Fibroblast of pulmonary artery (primary cell): ENCODE measurements at regions not wholly inside any gene's neighbourhood (a gene's known extent, or its start where the extent isn't known, plus 50 kb on each side); places are given as distances from the start of the nearest gene placed in this dataset.

Experiments
- DNase-seq: peaks from one replicate; pipeline ENCODE4 v3.0.0-alpha.2; 2010; ENCODE audit warnings: low read depth
- H3K4me3 ChIP-seq: replicated peaks from 2 replicates; pipeline ENCODE4 v1.5.1; 2011; ENCODE audit warnings: low read depth, mild to moderate bottlenecking, control low read depth, low read length, moderate library complexity
- CTCF ChIP-seq: IDR thresholded peaks from 2 replicates; pipeline ENCODE4 v1.5.1; 2011; ENCODE audit warnings: mild to moderate bottlenecking, control low read depth, low read length, inconsistent platforms; ENCODE audit errors: missing control alignments

GRCh38 chr9:23194281-23194680 is 631.8 kb downstream of the ELAVL2 start:
- DNase-seq, result no peak
- TF ChIP-seq CTCF, result no peak
- H3K4me3 ChIP-seq, result no peak overlapping the region

- no peak for DNase-seq
- H3K4me3 ChIP-seq, result no peak overlapping the region
- no peak for TF ChIP-seq CTCF
Measured at GRCh38 chr9:23215688-23216087, 610.4 kb downstream of the ELAVL2 start.

GRCh38 chr9:23219471-23219870 is 606.6 kb downstream of the ELAVL2 start:
- H3K4me3 ChIP-seq, result no peak overlapping the region
- no peak for TF ChIP-seq CTCF
- DNase-seq, result no peak

- TF ChIP-seq CTCF, result no peak
- no peak overlapping the region for H3K4me3 ChIP-seq
- DNase-seq, result no peak
Measured at GRCh38 chr9:23220171-23220570, 605.9 kb downstream of the ELAVL2 start.

DNA sequence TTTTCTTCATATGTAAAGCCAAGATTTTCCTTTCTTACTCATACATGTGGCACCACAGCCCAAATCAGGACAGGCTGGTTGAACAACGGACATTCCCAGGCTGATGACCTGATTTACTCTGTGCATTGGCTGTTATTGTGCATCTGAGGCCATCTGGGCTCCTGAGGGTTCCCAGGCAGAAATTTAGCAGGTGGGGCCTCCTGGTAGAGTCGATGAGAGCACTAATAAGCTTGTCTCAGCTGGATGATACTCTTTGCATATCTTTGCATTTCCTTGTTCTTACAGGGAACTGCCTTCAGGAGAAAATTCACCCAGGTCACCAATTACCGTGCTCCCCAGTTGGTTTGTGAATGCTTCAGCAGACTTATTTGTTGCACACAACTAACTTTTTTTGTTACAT is 605.1 kb downstream of the ELAVL2 start:
- DNase-seq, result no peak
- no peak for TF ChIP-seq CTCF
- no peak overlapping the region for H3K4me3 ChIP-seq

DNA sequence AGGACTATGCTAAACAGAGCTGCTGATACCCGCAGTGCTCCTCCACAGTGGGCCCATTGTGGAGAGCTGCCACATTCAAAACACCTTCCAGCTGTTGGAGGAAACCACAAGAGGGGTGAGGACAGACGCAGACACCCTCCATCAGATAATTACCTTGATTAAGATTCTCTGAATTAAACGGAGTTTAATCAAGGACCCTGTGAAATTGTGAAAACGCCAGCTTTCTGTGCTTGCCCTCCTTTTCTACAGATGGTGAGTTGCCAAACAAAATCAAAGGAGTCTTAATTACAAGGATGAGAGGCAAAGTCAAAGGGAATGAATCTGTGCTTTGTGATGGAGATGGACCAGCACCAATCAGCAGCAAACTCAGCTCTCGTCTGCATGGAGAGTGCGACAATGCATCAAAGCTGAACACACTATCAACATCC is 596.1 kb downstream of the ELAVL2 start:
- H3K4me3 ChIP-seq, result no peak overlapping the region
- no peak for TF ChIP-seq CTCF
- no peak for DNase-seq

GRCh38 chr9:23232831-23233230 is 593.2 kb downstream of the ELAVL2 start:
- TF ChIP-seq CTCF, result no peak
- H3K4me3 ChIP-seq, result no peak overlapping the region
- DNase-seq, result no peak
